Thyroid gland (tissue), 4 donors: ENCODE measurements at regions not wholly inside any gene's neighbourhood (a gene's known extent, or its start where the extent isn't known, plus 50 kb on each side); places are given as distances from the start of the nearest gene placed in this dataset.

ENCODE experiments used
- POLR2A ChIP-seq, 2 donors: fragments of 450-650 bp; IDR thresholded peaks; one replicate each; pipeline ENCODE4 v1.6.1; 2017; ENCODE audit warnings: antibody characterized with exemption in 2 of 2, mild to moderate bottlenecking in 2 of 2, moderate library complexity in 1 of 2
- TF ChIP-seq, protein P1 (sequence below), 6 experiments: fragments of 200-600 bp in 3 of 6; fragments of 450-650 bp in 3 of 6; sonication (generic) in 3 of 6; IDR thresholded peaks; one replicate each; pipeline ENCODE4 v1.5.1; 2016 to 2019; ENCODE audit warnings: antibody characterized with exemption in 6 of 6, mild to moderate bottlenecking in 2 of 6, inconsistent platforms in 1 of 6, moderate library complexity in 1 of 6

DNA sequence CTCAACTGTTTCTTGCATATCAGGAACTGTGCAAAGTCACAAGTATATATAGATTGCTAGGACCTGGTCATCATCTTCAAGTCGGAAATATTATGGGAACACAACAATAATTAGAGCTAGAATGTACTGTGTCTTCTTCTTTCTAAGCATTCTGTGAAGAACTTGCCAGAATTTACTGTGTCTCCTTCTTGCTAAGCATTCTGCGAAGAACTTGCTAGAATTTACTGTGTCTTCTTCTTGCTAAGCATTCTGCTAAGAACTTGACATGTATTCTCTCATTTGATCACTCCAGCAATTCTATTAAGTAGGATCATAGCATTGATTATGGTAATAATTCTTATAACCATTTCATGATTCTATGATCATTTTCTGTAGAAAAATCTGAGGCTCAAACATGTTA is 231.7 kb downstream of the FOXL1 start:
- TF ChIP-seq, protein P1, sequence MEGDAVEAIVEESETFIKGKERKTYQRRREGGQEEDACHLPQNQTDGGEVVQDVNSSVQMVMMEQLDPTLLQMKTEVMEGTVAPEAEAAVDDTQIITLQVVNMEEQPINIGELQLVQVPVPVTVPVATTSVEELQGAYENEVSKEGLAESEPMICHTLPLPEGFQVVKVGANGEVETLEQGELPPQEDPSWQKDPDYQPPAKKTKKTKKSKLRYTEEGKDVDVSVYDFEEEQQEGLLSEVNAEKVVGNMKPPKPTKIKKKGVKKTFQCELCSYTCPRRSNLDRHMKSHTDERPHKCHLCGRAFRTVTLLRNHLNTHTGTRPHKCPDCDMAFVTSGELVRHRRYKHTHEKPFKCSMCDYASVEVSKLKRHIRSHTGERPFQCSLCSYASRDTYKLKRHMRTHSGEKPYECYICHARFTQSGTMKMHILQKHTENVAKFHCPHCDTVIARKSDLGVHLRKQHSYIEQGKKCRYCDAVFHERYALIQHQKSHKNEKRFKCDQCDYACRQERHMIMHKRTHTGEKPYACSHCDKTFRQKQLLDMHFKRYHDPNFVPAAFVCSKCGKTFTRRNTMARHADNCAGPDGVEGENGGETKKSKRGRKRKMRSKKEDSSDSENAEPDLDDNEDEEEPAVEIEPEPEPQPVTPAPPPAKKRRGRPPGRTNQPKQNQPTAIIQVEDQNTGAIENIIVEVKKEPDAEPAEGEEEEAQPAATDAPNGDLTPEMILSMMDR (IDR thresholded peaks at IDR 0.05): no peak
- TF ChIP-seq POLR2A (IDR thresholded peaks at IDR 0.05): no peak
